ENCODE measurements at regions not wholly inside any gene's neighbourhood (a gene's known extent, or its start where the extent isn't known, plus 50 kb on each side); places are given as distances from the start of the nearest gene placed in this dataset.

GRCh38 chr1:184843732-184844495 lies 89.3 kb upstream of the EDEM3 start:
- TF ChIP-seq EZH2 (IDR thresholded peaks at IDR 0.05; ENCODE audit: low read depth) (no peak), CTCF (conservative IDR thresholded peaks at IDR 0.05) (no peak)
- ChIA-PET POLR2A (ENCODE audit: unreplicated experiment) (no interaction called here), CTCF (interaction anchor here (0.6 kb wide), 1 partner anchor 326 kb away, joined by 5 read pairs; no protein-coding TSS in a partner anchor)
- Histone ChIP-seq H3F3A (ENCODE audit: insufficient read depth, low read depth) (peaks cover 9% of the 10 kb centered on the region), H3K79me2 (ENCODE audit: low read depth) (no peaks in the 10 kb centered on the region), H2AFZ (no peak overlapping the region), H3K4me1 (replicated peaks; ENCODE audit: insufficient read depth) (peaks cover 5% of the 10 kb centered on the region), H3K27ac (no peak overlapping the region), H3K27me3 (ENCODE audit: insufficient read depth, low read depth) (no peaks in the 10 kb centered on the region), H3K36me3 (ENCODE audit: low read depth) (no peaks in the 10 kb centered on the region), H3K9me3 (ENCODE audit: insufficient read depth, low read depth) (no peaks in the 10 kb centered on the region), H3K9me2 (ENCODE audit: insufficient read depth) (no peaks in the 10 kb centered on the region), H4K20me1 (ENCODE audit: insufficient read depth) (peaks cover 5% of the 10 kb centered on the region; the same call in 1 of the 2 replicates), H3K4me2 (no peak overlapping the region), H3K4me3 (no peak overlapping the region)
- DNase-seq = no peak
- BruUV-seq (replicated peaks) = no TSS peak
- intact Hi-C loops (cut with micrococcal nuclease; ENCODE audit: unreplicated experiment) = no loop called here

- no peaks in the 10 kb centered on the region for H3K9me2 ChIP-seq (ENCODE audit: insufficient read depth)
- no peak overlapping the region for H3K27ac ChIP-seq
- ChIA-PET CTCF (no interaction called here), POLR2A (ENCODE audit: unreplicated experiment) (no interaction called here)
- H3F3A ChIP-seq (ENCODE audit: insufficient read depth, low read depth) = peaks cover 23% of the 10 kb centered on the region
- intact Hi-C loops (cut with micrococcal nuclease; ENCODE audit: unreplicated experiment) = no loop called here
- no peaks in the 10 kb centered on the region for H3K36me3 ChIP-seq (ENCODE audit: low read depth)
- no peak for TF ChIP-seq EZH2 (IDR thresholded peaks at IDR 0.05; ENCODE audit: low read depth)
- no peak for TF ChIP-seq CTCF (conservative IDR thresholded peaks at IDR 0.05)
- no peak overlapping the region for H2AFZ ChIP-seq
- H3K4me1 ChIP-seq (replicated peaks; ENCODE audit: insufficient read depth) = peaks cover 23% of the 10 kb centered on the region
- H4K20me1 ChIP-seq (ENCODE audit: insufficient read depth) = peaks cover 7% of the 10 kb centered on the region; the same call in 1 of the 2 replicates
- no peak for DNase-seq
- no peak overlapping the region for H3K4me3 ChIP-seq
- H3K27me3 ChIP-seq (ENCODE audit: insufficient read depth, low read depth) = no peaks in the 10 kb centered on the region
- H3K79me2 ChIP-seq (ENCODE audit: low read depth) = no peaks in the 10 kb centered on the region
- no peak overlapping the region for H3K4me2 ChIP-seq
- H3K9me3 ChIP-seq (ENCODE audit: insufficient read depth, low read depth) = no peaks in the 10 kb centered on the region
- no TSS peak for BruUV-seq (replicated peaks)
Measured at GRCh38 chr1:184840596-184840995, 85.9 kb upstream of the EDEM3 start.

- H3K4me1 ChIP-seq (replicated peaks; ENCODE audit: insufficient read depth) = peaks cover 23% of the 10 kb centered on the region
- ChIA-PET POLR2A (ENCODE audit: unreplicated experiment) (interaction anchor here (0.5 to 0.6 kb wide), 3 partner anchors 81 to 758 kb away, joined by 3 to 11 read pairs (median 3); no protein-coding TSS in a partner anchor), CTCF (no interaction called here)
- no peaks in the 10 kb centered on the region for H3K79me2 ChIP-seq (ENCODE audit: low read depth)
- peak overlapping the region; percentile 48 for H3K27ac ChIP-seq
- H3K36me3 ChIP-seq (ENCODE audit: low read depth) = no peaks in the 10 kb centered on the region
- H4K20me1 ChIP-seq (ENCODE audit: insufficient read depth) = peaks cover 3% of the 10 kb centered on the region; the same call in 1 of the 2 replicates
- H2AFZ ChIP-seq = no peak overlapping the region
- H3K9me2 ChIP-seq (ENCODE audit: insufficient read depth) = no peaks in the 10 kb centered on the region
- peaks cover 23% of the 10 kb centered on the region for H3F3A ChIP-seq (ENCODE audit: insufficient read depth, low read depth)
- peak; percentile 51 to 89 for DNase-seq
- BruUV-seq (replicated peaks) = no TSS peak
- no peaks in the 10 kb centered on the region for H3K27me3 ChIP-seq (ENCODE audit: insufficient read depth, low read depth)
- TF ChIP-seq CTCF (conservative IDR thresholded peaks at IDR 0.05) (no peak), EZH2 (IDR thresholded peaks at IDR 0.05; ENCODE audit: low read depth) (no peak)
- H3K4me2 ChIP-seq = peak overlapping the region; percentile 34
- H3K9me3 ChIP-seq (ENCODE audit: insufficient read depth, low read depth) = no peaks in the 10 kb centered on the region
- intact Hi-C loops (cut with micrococcal nuclease; ENCODE audit: unreplicated experiment) = no loop called here
- no peak overlapping the region for H3K4me3 ChIP-seq
Measured at GRCh38 chr1:184838504-184838951, 83.9 kb upstream of the EDEM3 start.

Measured in PC-9 (cell line).